Cardiac muscle cell (in vitro differentiated cells and primary cell): ENCODE measurements at regions not wholly inside any gene's neighbourhood (a gene's known extent, or its start where the extent isn't known, plus 50 kb on each side); places are given as distances from the start of the nearest gene placed in this dataset.

Source experiments
- DNase-seq, 2 donors: peaks; one replicate each; pipeline versions ENCODE4 v3.0.0 to v3.0.0-alpha.2; 2010 to 2017; ENCODE audit warnings: low read depth in 1 of 2, low spot score in 1 of 2
- H3K27ac ChIP-seq: fragments of 200-600 bp; sonication (generic); 2 replicates; pipeline ENCODE4 v1.5.1; 2016
- H3K27me3 ChIP-seq: fragments of 200-600 bp; sonication (generic); 2 replicates; pipeline ENCODE4 v1.6.0; 2016; ENCODE audit warnings: control low read depth
- H3K36me3 ChIP-seq: fragments of 200-600 bp; sonication (generic); 2 replicates; pipeline ENCODE4 v1.5.1; 2016; ENCODE audit warnings: control low read depth
- H3K4me1 ChIP-seq: fragments of 200-600 bp; sonication (generic); 2 replicates; pipeline ENCODE4 v1.8.1; 2017; ENCODE audit warnings: low read depth, mild to moderate bottlenecking, mixed run types
- H3K4me3 ChIP-seq: fragments of 200-600 bp; sonication (generic); 2 replicates; pipeline ENCODE4 v1.5.1; 2016; ENCODE audit warnings: mild to moderate bottlenecking
- H3K9me3 ChIP-seq: fragments of 200-600 bp; sonication (generic); 2 replicates; pipeline ENCODE4 v1.5.1; 2017; ENCODE audit warnings: low read depth, mild to moderate bottlenecking, control low read depth
- CTCF ChIP-seq: IDR thresholded peaks from 2 replicates; pipeline ENCODE4 v1.5.1; 2012; ENCODE audit warnings: low read depth, mild to moderate bottlenecking, low read length

- peak in 1 of 2 donors; percentile 49 for DNase-seq
- Histone ChIP-seq H3K36me3 (no peaks in the 10 kb centered on the region), H3K27me3 (no peaks in the 10 kb centered on the region), H3K9me3 (no peaks in the 10 kb centered on the region), H3K4me3 (no peak overlapping the region), H3K4me1 (peaks cover 21% of the 10 kb centered on the region), H3K27ac (no peak overlapping the region)
- TF ChIP-seq CTCF: no peak
Observed at GRCh38 chr15:38829086-38829485, 264.5 kb upstream of the RASGRP1 start.

GRCh38 chr15:38842226-38842625 is 277.6 kb upstream of the RASGRP1 start:
- Histone ChIP-seq H3K4me3 (no peak overlapping the region), H3K27ac (no peak overlapping the region), H3K36me3 (no peaks in the 10 kb centered on the region), H3K4me1 (peaks cover 4% of the 10 kb centered on the region), H3K27me3 (no peaks in the 10 kb centered on the region), H3K9me3 (no peaks in the 10 kb centered on the region)
- DNase-seq: no peak
- TF ChIP-seq CTCF: no peak

GRCh38 chr15:38843051-38843501 is 278.5 kb upstream of the RASGRP1 start:
- peak in 1 of 2 donors; percentile 37 for DNase-seq
- H3K27me3 ChIP-seq: no peaks in the 10 kb centered on the region
- no peaks in the 10 kb centered on the region for H3K36me3 ChIP-seq
- H3K9me3 ChIP-seq: no peaks in the 10 kb centered on the region
- no peak for TF ChIP-seq CTCF
- H3K4me3 ChIP-seq: no peak overlapping the region
- H3K27ac ChIP-seq: no peak overlapping the region
- H3K4me1 ChIP-seq: peaks cover 4% of the 10 kb centered on the region

- Histone ChIP-seq H3K4me1 (peaks cover 4% of the 10 kb centered on the region), H3K9me3 (no peaks in the 10 kb centered on the region), H3K27me3 (no peaks in the 10 kb centered on the region), H3K4me3 (no peak overlapping the region), H3K36me3 (no peaks in the 10 kb centered on the region), H3K27ac (no peak overlapping the region)
- TF ChIP-seq CTCF: no peak
- peak in 1 of 2 donors; percentile 67 for DNase-seq
Observed at GRCh38 chr15:38843736-38844590, 279.3 kb upstream of the RASGRP1 start.

GRCh38 chr15:38844736-38845135 is 280.1 kb upstream of the RASGRP1 start:
- Histone ChIP-seq H3K27ac (no peak overlapping the region), H3K9me3 (no peaks in the 10 kb centered on the region), H3K36me3 (no peaks in the 10 kb centered on the region), H3K27me3 (no peaks in the 10 kb centered on the region), H3K4me3 (no peak overlapping the region), H3K4me1 (peaks cover 4% of the 10 kb centered on the region)
- no peak for TF ChIP-seq CTCF
- DNase-seq: no peak
